ENCODE measurements at regions not wholly inside any gene's neighbourhood (a gene's known extent, or its start where the extent isn't known, plus 50 kb on each side); places are given as distances from the start of the nearest gene placed in this dataset.

DNA sequence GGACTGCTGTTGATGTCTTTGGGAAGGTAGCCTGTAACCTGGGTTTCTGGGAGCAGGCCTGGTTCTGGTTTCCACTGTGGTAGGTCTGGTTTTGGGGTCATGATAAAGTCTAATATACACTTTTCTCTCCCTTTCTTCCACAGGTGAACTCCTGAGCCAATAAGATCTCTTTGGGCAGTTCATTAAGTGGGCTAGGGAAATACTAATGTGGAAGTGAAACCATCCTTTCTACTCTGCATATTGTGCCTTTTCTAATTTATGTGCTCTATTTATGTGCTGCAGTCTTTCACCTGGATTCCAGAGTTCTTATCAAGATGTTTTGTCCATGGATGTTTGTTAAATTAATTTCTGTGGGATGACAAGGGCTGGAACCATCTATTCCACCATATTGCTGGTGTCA is 165.7 kb upstream of the PTPRK start:
- Histone ChIP-seq H3K27me3 (ENCODE audit: control insufficient read depth in 5 of 5, insufficient read depth in 4 of 5, low read length in 5 of 5) (no peaks in the 10 kb centered on the region), H3K4me1 (ENCODE audit: control insufficient read depth in 5 of 5, insufficient read depth in 5 of 5, low read length in 5 of 5) (no peaks in the 10 kb centered on the region), H3K36me3 (ENCODE audit: control insufficient read depth in 5 of 5, insufficient read depth in 5 of 5, low read length in 5 of 5) (no peaks in the 10 kb centered on the region), H3K9ac (ENCODE audit: low read length in 5 of 5) (no peak overlapping the region), H3K4me3 (ENCODE audit: low read depth in 1 of 5, low read length in 5 of 5) (no peak overlapping the region), H3K27ac (ENCODE audit: low read depth, low read length) (no peak overlapping the region), H3K9me3 (ENCODE audit: control insufficient read depth in 5 of 5, low read length in 5 of 5) (peaks cover 0 to 8% (median 0%) of the 10 kb centered on the region in 5 donors)

DNA sequence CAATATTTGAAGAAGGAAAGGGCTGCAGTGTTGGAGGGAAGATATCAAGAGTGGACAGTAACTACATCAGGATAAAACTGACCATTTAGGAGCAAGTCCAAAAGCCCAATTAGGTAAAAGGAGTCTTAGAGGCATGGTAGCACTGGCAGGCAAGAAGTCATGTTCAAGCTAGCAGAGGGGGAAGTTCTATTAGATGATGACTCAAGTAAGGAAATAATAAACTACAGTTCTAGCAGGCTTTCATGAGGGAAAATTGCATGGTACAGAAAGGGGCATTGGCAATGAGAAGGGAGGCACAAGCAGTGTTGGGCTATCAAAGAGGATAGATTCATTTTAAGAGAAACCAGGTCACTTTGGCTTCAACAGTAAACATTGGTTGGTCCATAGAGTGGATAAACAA is 156.1 kb upstream of the PTPRK start:
- Histone ChIP-seq H3K27ac (ENCODE audit: low read depth, low read length) (no peak overlapping the region), H3K27me3 (ENCODE audit: control insufficient read depth in 5 of 5, insufficient read depth in 4 of 5, low read length in 5 of 5) (no peaks in the 10 kb centered on the region), H3K4me1 (ENCODE audit: control insufficient read depth in 5 of 5, insufficient read depth in 5 of 5, low read length in 5 of 5) (no peaks in the 10 kb centered on the region), H3K36me3 (ENCODE audit: control insufficient read depth in 5 of 5, insufficient read depth in 5 of 5, low read length in 5 of 5) (no peaks in the 10 kb centered on the region), H3K4me3 (ENCODE audit: low read depth in 1 of 5, low read length in 5 of 5) (no peak overlapping the region), H3K9me3 (ENCODE audit: control insufficient read depth in 5 of 5, low read length in 5 of 5) (no peaks in the 10 kb centered on the region), H3K9ac (ENCODE audit: low read length in 5 of 5) (no peak overlapping the region)

DNA sequence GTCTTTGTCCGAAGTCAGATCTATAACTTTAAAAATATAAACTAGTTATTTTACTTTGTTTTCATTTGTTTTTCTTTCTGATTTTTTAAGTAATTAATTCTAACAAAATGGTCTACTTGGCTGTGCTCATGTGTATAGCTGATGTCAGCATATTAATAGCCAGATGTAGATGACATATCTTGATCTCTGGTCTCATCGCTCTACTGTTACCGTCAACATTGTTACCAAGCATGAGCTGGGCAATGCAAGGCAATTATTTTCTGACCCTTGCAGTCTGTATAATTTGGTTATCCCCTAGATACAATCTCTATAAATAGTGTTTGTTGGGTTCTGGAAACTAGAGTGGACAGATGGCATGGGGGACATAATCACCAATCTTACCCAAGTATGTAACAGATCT is 151.6 kb upstream of the PTPRK start:
- Histone ChIP-seq H3K9me3 (ENCODE audit: control insufficient read depth in 5 of 5, low read length in 5 of 5) (no peaks in the 10 kb centered on the region), H3K27ac (ENCODE audit: low read depth, low read length) (no peak overlapping the region), H3K4me3 (ENCODE audit: low read depth in 1 of 5, low read length in 5 of 5) (no peak overlapping the region), H3K36me3 (ENCODE audit: control insufficient read depth in 5 of 5, insufficient read depth in 5 of 5, low read length in 5 of 5) (no peaks in the 10 kb centered on the region), H3K9ac (ENCODE audit: low read length in 5 of 5) (no peak overlapping the region), H3K27me3 (ENCODE audit: control insufficient read depth in 5 of 5, insufficient read depth in 4 of 5, low read length in 5 of 5) (no peaks in the 10 kb centered on the region), H3K4me1 (ENCODE audit: control insufficient read depth in 5 of 5, insufficient read depth in 5 of 5, low read length in 5 of 5) (no peaks in the 10 kb centered on the region)

GRCh38 chr6:128667339-128667858 is 147.0 kb upstream of the PTPRK start:
- Histone ChIP-seq H3K4me3 (ENCODE audit: low read depth in 1 of 5, low read length in 5 of 5) (no peak overlapping the region), H3K4me1 (ENCODE audit: control insufficient read depth in 5 of 5, insufficient read depth in 5 of 5, low read length in 5 of 5) (no peaks in the 10 kb centered on the region), H3K9me3 (ENCODE audit: control insufficient read depth in 5 of 5, low read length in 5 of 5) (no peaks in the 10 kb centered on the region), H3K27me3 (ENCODE audit: control insufficient read depth in 5 of 5, insufficient read depth in 4 of 5, low read length in 5 of 5) (no peaks in the 10 kb centered on the region), H3K36me3 (ENCODE audit: control insufficient read depth in 5 of 5, insufficient read depth in 5 of 5, low read length in 5 of 5) (no peaks in the 10 kb centered on the region), H3K27ac (ENCODE audit: low read depth, low read length) (no peak overlapping the region), H3K9ac (ENCODE audit: low read length in 5 of 5) (no peak overlapping the region)

GRCh38 chr6:128666405-128666804 is 146.0 kb upstream of the PTPRK start:
- no peaks in the 10 kb centered on the region for H3K36me3 ChIP-seq (ENCODE audit: control insufficient read depth in 5 of 5, insufficient read depth in 5 of 5, low read length in 5 of 5)
- no peaks in the 10 kb centered on the region for H3K9me3 ChIP-seq (ENCODE audit: control insufficient read depth in 5 of 5, low read length in 5 of 5)
- no peak overlapping the region for H3K27ac ChIP-seq (ENCODE audit: low read depth, low read length)
- no peaks in the 10 kb centered on the region for H3K4me1 ChIP-seq (ENCODE audit: control insufficient read depth in 5 of 5, insufficient read depth in 5 of 5, low read length in 5 of 5)
- H3K27me3 ChIP-seq (ENCODE audit: control insufficient read depth in 5 of 5, insufficient read depth in 4 of 5, low read length in 5 of 5): no peaks in the 10 kb centered on the region
- no peak overlapping the region for H3K9ac ChIP-seq (ENCODE audit: low read length in 5 of 5)
- no peak overlapping the region for H3K4me3 ChIP-seq (ENCODE audit: low read depth in 1 of 5, low read length in 5 of 5)

DNA sequence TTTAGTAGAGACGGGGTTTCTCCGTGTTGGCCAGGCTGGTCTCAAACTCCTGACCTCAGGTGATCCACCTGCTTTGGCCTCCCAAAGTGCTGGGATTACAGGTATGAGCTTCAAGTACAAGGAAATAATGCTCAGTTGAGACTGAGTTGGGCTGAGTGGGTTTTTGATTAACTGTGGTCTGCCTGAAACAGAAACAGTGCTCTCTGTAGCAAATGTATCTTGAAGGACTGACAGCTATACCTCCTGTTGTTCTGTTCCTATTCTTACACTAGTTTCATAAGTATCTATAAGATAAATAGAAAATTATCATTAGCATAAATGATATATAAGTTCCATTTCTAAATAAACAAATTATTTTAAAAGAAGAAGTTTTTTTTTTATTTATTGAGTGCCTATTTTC is 142.8 kb upstream of the PTPRK start:
- H3K4me3 ChIP-seq (ENCODE audit: low read depth in 1 of 5, low read length in 5 of 5): no peak overlapping the region
- H3K9me3 ChIP-seq (ENCODE audit: control insufficient read depth in 5 of 5, low read length in 5 of 5): no peaks in the 10 kb centered on the region
- no peak overlapping the region for H3K9ac ChIP-seq (ENCODE audit: low read length in 5 of 5)
- no peaks in the 10 kb centered on the region for H3K4me1 ChIP-seq (ENCODE audit: control insufficient read depth in 5 of 5, insufficient read depth in 5 of 5, low read length in 5 of 5)
- H3K27ac ChIP-seq (ENCODE audit: low read depth, low read length): no peak overlapping the region
- no peaks in the 10 kb centered on the region for H3K36me3 ChIP-seq (ENCODE audit: control insufficient read depth in 5 of 5, insufficient read depth in 5 of 5, low read length in 5 of 5)
- H3K27me3 ChIP-seq (ENCODE audit: control insufficient read depth in 5 of 5, insufficient read depth in 4 of 5, low read length in 5 of 5): no peaks in the 10 kb centered on the region

DNA sequence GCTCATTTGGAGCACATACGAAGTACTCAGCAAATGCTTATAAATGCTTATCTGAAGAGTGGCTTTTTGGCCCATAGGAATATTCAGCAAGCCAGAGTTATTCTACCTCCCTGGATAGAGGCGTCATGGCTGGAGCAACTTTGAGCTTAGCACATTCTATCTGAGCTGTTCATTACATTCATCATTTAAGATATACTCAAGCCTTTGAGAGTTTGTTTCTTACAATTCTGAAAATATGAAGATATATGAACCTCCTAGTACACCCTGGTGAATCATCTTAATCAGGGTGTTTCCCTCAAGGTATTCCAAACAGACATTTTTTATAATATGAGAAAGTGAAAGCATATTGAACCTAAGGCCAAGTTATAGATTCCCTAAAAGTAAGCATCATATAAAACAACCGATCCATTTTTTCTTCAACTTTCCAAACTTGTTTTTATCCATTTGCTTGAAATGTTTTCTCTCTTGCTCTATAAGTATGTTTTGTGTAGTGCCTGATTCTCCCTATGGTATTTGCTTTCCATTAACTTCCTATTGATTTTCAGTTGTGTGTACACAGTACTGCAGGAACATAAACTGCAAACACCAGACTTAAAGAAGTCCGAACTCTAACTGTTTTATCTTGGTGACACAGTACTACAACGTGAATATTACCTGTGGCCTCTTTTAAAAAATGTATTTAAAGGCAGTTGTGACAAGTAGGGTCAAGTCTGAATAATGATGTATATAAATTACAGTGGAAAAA is 139.7 kb upstream of the PTPRK start:
- no peak overlapping the region for H3K9ac ChIP-seq (ENCODE audit: low read length in 5 of 5)
- H3K4me3 ChIP-seq (ENCODE audit: low read depth in 1 of 5, low read length in 5 of 5): no peak overlapping the region
- H3K27me3 ChIP-seq (ENCODE audit: control insufficient read depth in 5 of 5, insufficient read depth in 4 of 5, low read length in 5 of 5): no peaks in the 10 kb centered on the region
- H3K4me1 ChIP-seq (ENCODE audit: control insufficient read depth in 5 of 5, insufficient read depth in 5 of 5, low read length in 5 of 5): no peaks in the 10 kb centered on the region
- no peak overlapping the region for H3K27ac ChIP-seq (ENCODE audit: low read depth, low read length)
- no peaks in the 10 kb centered on the region for H3K9me3 ChIP-seq (ENCODE audit: control insufficient read depth in 5 of 5, low read length in 5 of 5)
- no peaks in the 10 kb centered on the region for H3K36me3 ChIP-seq (ENCODE audit: control insufficient read depth in 5 of 5, insufficient read depth in 5 of 5, low read length in 5 of 5)

GRCh38 chr6:128659276-128659675 is 138.9 kb upstream of the PTPRK start:
- H3K4me3 ChIP-seq (ENCODE audit: low read depth in 1 of 5, low read length in 5 of 5): no peak overlapping the region
- no peaks in the 10 kb centered on the region for H3K27me3 ChIP-seq (ENCODE audit: control insufficient read depth in 5 of 5, insufficient read depth in 4 of 5, low read length in 5 of 5)
- no peak overlapping the region for H3K9ac ChIP-seq (ENCODE audit: low read length in 5 of 5)
- H3K4me1 ChIP-seq (ENCODE audit: control insufficient read depth in 5 of 5, insufficient read depth in 5 of 5, low read length in 5 of 5): no peaks in the 10 kb centered on the region
- no peaks in the 10 kb centered on the region for H3K9me3 ChIP-seq (ENCODE audit: control insufficient read depth in 5 of 5, low read length in 5 of 5)
- no peaks in the 10 kb centered on the region for H3K36me3 ChIP-seq (ENCODE audit: control insufficient read depth in 5 of 5, insufficient read depth in 5 of 5, low read length in 5 of 5)
- no peak overlapping the region for H3K27ac ChIP-seq (ENCODE audit: low read depth, low read length)

DNA sequence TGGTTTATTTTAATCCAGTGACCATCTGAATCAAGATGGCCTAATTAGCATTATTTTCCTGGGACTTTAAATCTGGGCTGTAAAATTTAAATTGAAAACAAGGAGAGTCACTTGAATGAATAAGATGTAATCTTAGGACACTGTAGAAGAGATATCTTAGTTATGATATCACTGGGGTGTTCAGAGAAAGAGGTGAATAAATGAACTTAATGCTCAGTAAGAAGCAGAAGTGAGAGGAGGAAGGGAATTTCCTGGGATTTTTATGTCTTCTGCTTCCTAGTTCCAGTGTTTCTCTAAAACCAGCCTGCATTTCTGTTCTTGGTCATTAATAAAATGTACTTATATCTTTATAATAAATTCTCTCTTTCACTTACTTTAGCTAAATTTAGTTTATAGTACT is 136.8 kb upstream of the PTPRK start:
- Histone ChIP-seq H3K4me1 (ENCODE audit: control insufficient read depth in 5 of 5, insufficient read depth in 5 of 5, low read length in 5 of 5) (no peaks in the 10 kb centered on the region), H3K27ac (ENCODE audit: low read depth, low read length) (no peak overlapping the region), H3K9me3 (ENCODE audit: control insufficient read depth in 5 of 5, low read length in 5 of 5) (no peaks in the 10 kb centered on the region), H3K36me3 (ENCODE audit: control insufficient read depth in 5 of 5, insufficient read depth in 5 of 5, low read length in 5 of 5) (no peaks in the 10 kb centered on the region), H3K4me3 (ENCODE audit: low read depth in 1 of 5, low read length in 5 of 5) (no peak overlapping the region), H3K9ac (ENCODE audit: low read length in 5 of 5) (no peak overlapping the region), H3K27me3 (ENCODE audit: control insufficient read depth in 5 of 5, insufficient read depth in 4 of 5, low read length in 5 of 5) (no peaks in the 10 kb centered on the region)

GRCh38 chr6:128655978-128656498 is 135.6 kb upstream of the PTPRK start:
- no peak overlapping the region for H3K27ac ChIP-seq (ENCODE audit: low read depth, low read length)
- H3K9ac ChIP-seq (ENCODE audit: low read length in 5 of 5): no peak overlapping the region
- no peak overlapping the region for H3K4me3 ChIP-seq (ENCODE audit: low read depth in 1 of 5, low read length in 5 of 5)
- no peaks in the 10 kb centered on the region for H3K36me3 ChIP-seq (ENCODE audit: control insufficient read depth in 5 of 5, insufficient read depth in 5 of 5, low read length in 5 of 5)
- no peaks in the 10 kb centered on the region for H3K9me3 ChIP-seq (ENCODE audit: control insufficient read depth in 5 of 5, low read length in 5 of 5)
- no peaks in the 10 kb centered on the region for H3K27me3 ChIP-seq (ENCODE audit: control insufficient read depth in 5 of 5, insufficient read depth in 4 of 5, low read length in 5 of 5)
- no peaks in the 10 kb centered on the region for H3K4me1 ChIP-seq (ENCODE audit: control insufficient read depth in 5 of 5, insufficient read depth in 5 of 5, low read length in 5 of 5)

Data from subcutaneous abdominal adipose tissue (tissue), 5 donors.